HEK293 (cell line): ENCODE measurements at regions not wholly inside any gene's neighbourhood (a gene's known extent, or its start where the extent isn't known, plus 50 kb on each side); places are given as distances from the start of the nearest gene placed in this dataset.

Experiments used
- CTCF ChIA-PET: fragments of 350-600 bp; formaldehyde crosslinking; extraction: SDS; loops from one replicate; lab custom pipeline; 2021; ENCODE audit warnings: antibody characterized with exemption; lab: Yijun Ruan, JAX
- POLR2A ChIA-PET: fragments of 300-600 bp; formaldehyde crosslinking; extraction: SDS; loops from one replicate; lab custom pipeline; 2020; ENCODE audit warnings: antibody characterized with exemption, inconsistent platforms; lab: Yijun Ruan, JAX
- H3K27ac ChIP-seq: fragments of 200-500 bp; sonication (Bioruptor generic); 2 replicates; pipeline ENCODE4 v1.5.1; 2014; ENCODE audit warnings: low read depth, low read length, control low read depth, inconsistent platforms; ENCODE audit errors: extremely low read depth
- H3K36me3 ChIP-seq, 2 experiments: fragments of 200-500 bp in 1 of 2; sonication (Bioruptor generic) in 1 of 2; 1 replicate in 1 of 2; 2 replicates in 1 of 2; pipeline ENCODE4 v1.5.1; 2014 to 2017; ENCODE audit warnings: inconsistent platforms in 2 of 2, low read length in 2 of 2; ENCODE audit not compliant: control insufficient read depth in 2 of 2, insufficient read depth in 1 of 2
- H3K4me1 ChIP-seq: fragments of 200-500 bp; sonication (Bioruptor generic); 2 replicates; pipeline ENCODE4 v1.5.1; 2014; ENCODE audit warnings: mild to moderate bottlenecking, low read length, inconsistent platforms; ENCODE audit not compliant: control insufficient read depth, insufficient read depth
- H3K4me3 ChIP-seq: 2 replicates; pipeline ENCODE4 v1.5.1; 2011; ENCODE audit warnings: low read depth, mild to moderate bottlenecking, control low read depth, low read length, moderate library complexity
- H3K9me3 ChIP-seq: fragments of 200-500 bp; sonication (Bioruptor generic); 2 replicates; pipeline ENCODE4 v1.5.1; 2014; ENCODE audit warnings: low read depth, low read length, inconsistent platforms; ENCODE audit not compliant: control insufficient read depth, insufficient read depth
- KLF8 ChIP-seq: fragments of 450-650 bp; formaldehyde crosslinking; IDR thresholded peaks from 2 replicates; pipeline ENCODE4 v1.5.1; 2016; ENCODE audit warnings: missing biosample characterization, missing genetic modification characterization
- MYNN ChIP-seq: fragments of 450-650 bp; formaldehyde crosslinking; IDR thresholded peaks from 2 replicates; pipeline ENCODE4 v1.5.1; 2016; ENCODE audit warnings: missing biosample characterization, missing genetic modification characterization, borderline replicate concordance
- OVOL3 ChIP-seq: fragments of 450-650 bp; formaldehyde crosslinking; IDR thresholded peaks from 2 replicates; pipeline ENCODE4 v1.5.1; 2016; ENCODE audit warnings: missing biosample characterization, missing genetic modification characterization
- SP3 ChIP-seq: fragments of 450-650 bp; formaldehyde crosslinking; IDR thresholded peaks from 2 replicates; pipeline ENCODE4 v1.5.1; 2016; ENCODE audit warnings: missing biosample characterization, missing genetic modification characterization
- ZNF133 ChIP-seq: fragments of 450-650 bp; formaldehyde crosslinking; IDR thresholded peaks from 2 replicates; pipeline ENCODE4 v1.5.1; 2016; ENCODE audit warnings: missing biosample characterization, missing genetic modification characterization
- ZNF140 ChIP-seq: fragments of 450-650 bp; formaldehyde crosslinking; IDR thresholded peaks from 2 replicates; pipeline ENCODE4 v1.5.1; 2016; ENCODE audit warnings: missing biosample characterization, missing genetic modification characterization
- ZNF155 ChIP-seq: fragments of 450-650 bp; formaldehyde crosslinking; IDR thresholded peaks from 2 replicates; pipeline ENCODE4 v1.5.1; 2016; ENCODE audit warnings: missing biosample characterization, missing genetic modification characterization
- ZNF157 ChIP-seq: fragments of 450-650 bp; formaldehyde crosslinking; IDR thresholded peaks from 2 replicates; pipeline ENCODE4 v1.5.1; 2016; ENCODE audit warnings: missing biosample characterization, missing genetic modification characterization
- ZNF221 ChIP-seq: fragments of 450-650 bp; formaldehyde crosslinking; IDR thresholded peaks from 2 replicates; pipeline ENCODE4 v1.5.1; 2017; ENCODE audit warnings: missing biosample characterization, missing genetic modification characterization, borderline replicate concordance
- ZNF23 ChIP-seq: fragments of 450-650 bp; formaldehyde crosslinking; IDR thresholded peaks from 2 replicates; pipeline ENCODE4 v1.5.1; 2016; ENCODE audit warnings: missing biosample characterization, missing genetic modification characterization, borderline replicate concordance
- ZNF239 ChIP-seq: fragments of 450-650 bp; formaldehyde crosslinking; IDR thresholded peaks from 2 replicates; pipeline ENCODE4 v1.5.1; 2016; ENCODE audit warnings: missing biosample characterization, missing genetic modification characterization
- ZNF248 ChIP-seq: fragments of 450-650 bp; formaldehyde crosslinking; IDR thresholded peaks from 2 replicates; pipeline ENCODE4 v1.5.1; 2017; ENCODE audit warnings: missing biosample characterization, missing genetic modification characterization
- ZNF354C ChIP-seq: fragments of 450-650 bp; formaldehyde crosslinking; IDR thresholded peaks from 2 replicates; pipeline ENCODE4 v1.5.1; 2016; ENCODE audit warnings: missing biosample characterization, missing genetic modification characterization, low read depth, borderline replicate concordance
- ZNF366 ChIP-seq: fragments of 450-650 bp; formaldehyde crosslinking; conservative IDR thresholded peaks from 2 replicates; pipeline ENCODE4 v1.5.1; 2016; ENCODE audit warnings: missing biosample characterization, missing genetic modification characterization
- ZNF629 ChIP-seq: fragments of 450-650 bp; formaldehyde crosslinking; IDR thresholded peaks from 2 replicates; pipeline ENCODE4 v1.5.1; 2017; ENCODE audit warnings: missing biosample characterization, missing genetic modification characterization
- ZNF658 ChIP-seq: fragments of 450-650 bp; formaldehyde crosslinking; IDR thresholded peaks from 2 replicates; pipeline ENCODE4; 2016; ENCODE audit warnings: missing biosample characterization, missing genetic modification characterization
- TF ChIP-seq, protein P1 (sequence below): fragments of 450-650 bp; IDR thresholded peaks from 2 replicates; pipeline ENCODE4 v1.5.1; 2018; ENCODE audit warnings: missing biosample characterization, mild to moderate bottlenecking, missing genetic modification characterization
- TF ChIP-seq, protein P2 (sequence below): fragments of 450-650 bp; formaldehyde crosslinking; IDR thresholded peaks from 2 replicates; pipeline ENCODE4 v1.5.1; 2017; ENCODE audit warnings: missing biosample characterization, missing genetic modification characterization
- TF ChIP-seq, protein P3 (sequence below): fragments of 450-650 bp; formaldehyde crosslinking; IDR thresholded peaks from 2 replicates; pipeline ENCODE4 v1.5.1; 2017; ENCODE audit warnings: missing biosample characterization, missing genetic modification characterization
- TF ChIP-seq, protein P4 (sequence below): fragments of 450-650 bp; formaldehyde crosslinking; conservative IDR thresholded peaks from 2 replicates; pipeline ENCODE4 v1.5.1; 2016; ENCODE audit warnings: low read depth, missing biosample characterization, missing genetic modification characterization
- TF ChIP-seq, protein P5 (sequence below): fragments of 450-650 bp; formaldehyde crosslinking; IDR thresholded peaks from 2 replicates; pipeline ENCODE4 v1.5.1; 2016; ENCODE audit warnings: missing biosample characterization, missing genetic modification characterization

DNA sequence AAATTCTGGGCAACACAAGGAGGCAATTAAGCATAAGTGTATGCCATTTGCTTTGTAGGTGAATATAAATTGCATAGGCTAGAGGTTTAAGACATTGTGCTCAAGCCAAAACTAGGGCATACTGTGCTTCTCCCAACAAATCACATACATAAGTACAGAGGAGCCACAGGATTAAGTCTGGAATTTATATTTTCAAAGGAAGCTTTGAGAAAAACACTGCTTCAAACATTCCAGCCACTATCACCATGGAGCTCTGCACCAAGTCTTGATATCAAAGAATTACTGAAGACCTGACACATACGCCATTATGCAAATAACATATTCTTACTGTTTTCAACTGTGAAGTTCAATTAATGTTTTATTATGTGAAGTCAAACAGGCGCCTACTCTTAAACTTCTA lies 119.4 kb upstream of the NPHP3 start:
- Histone ChIP-seq H3K4me1 (no peaks in the 10 kb centered on the region), H3K9me3 (no peaks in the 10 kb centered on the region), H3K27ac (no peak overlapping the region), H3K4me3 (no peak overlapping the region), H3K36me3 (no peaks in the 10 kb centered on the region)
- ChIA-PET POLR2A (no interaction called here), CTCF (interaction anchor here (0.8 kb wide), 1 partner anchor 111 kb away, joined by 3 read pairs; no protein-coding TSS in a partner anchor)
- TF ChIP-seq, protein P1, sequence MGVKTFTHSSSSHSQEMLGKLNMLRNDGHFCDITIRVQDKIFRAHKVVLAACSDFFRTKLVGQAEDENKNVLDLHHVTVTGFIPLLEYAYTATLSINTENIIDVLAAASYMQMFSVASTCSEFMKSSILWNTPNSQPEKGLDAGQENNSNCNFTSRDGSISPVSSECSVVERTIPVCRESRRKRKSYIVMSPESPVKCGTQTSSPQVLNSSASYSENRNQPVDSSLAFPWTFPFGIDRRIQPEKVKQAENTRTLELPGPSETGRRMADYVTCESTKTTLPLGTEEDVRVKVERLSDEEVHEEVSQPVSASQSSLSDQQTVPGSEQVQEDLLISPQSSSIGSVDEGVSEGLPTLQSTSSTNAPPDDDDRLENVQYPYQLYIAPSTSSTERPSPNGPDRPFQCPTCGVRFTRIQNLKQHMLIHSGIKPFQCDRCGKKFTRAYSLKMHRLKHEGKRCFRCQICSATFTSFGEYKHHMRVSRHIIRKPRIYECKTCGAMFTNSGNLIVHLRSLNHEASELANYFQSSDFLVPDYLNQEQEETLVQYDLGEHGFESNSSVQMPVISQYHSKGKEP (tag by site-specific recombination): no peak
- no peak for TF ChIP-seq ZNF239 (tag by site-specific recombination)
- TF ChIP-seq ZNF629 (tag by site-specific recombination): no peak
- TF ChIP-seq MYNN (tag by site-specific recombination): no peak
- TF ChIP-seq ZNF248: no peak
- no peak for TF ChIP-seq ZNF658 (tag by site-specific recombination)
- TF ChIP-seq ZNF366 (tag by site-specific recombination): no peak
- no peak for TF ChIP-seq ZNF140 (tag by site-specific recombination)
- no peak for TF ChIP-seq ZNF133
- no peak for TF ChIP-seq ZNF23 (tag by site-specific recombination)
- TF ChIP-seq OVOL3: no peak

DNA sequence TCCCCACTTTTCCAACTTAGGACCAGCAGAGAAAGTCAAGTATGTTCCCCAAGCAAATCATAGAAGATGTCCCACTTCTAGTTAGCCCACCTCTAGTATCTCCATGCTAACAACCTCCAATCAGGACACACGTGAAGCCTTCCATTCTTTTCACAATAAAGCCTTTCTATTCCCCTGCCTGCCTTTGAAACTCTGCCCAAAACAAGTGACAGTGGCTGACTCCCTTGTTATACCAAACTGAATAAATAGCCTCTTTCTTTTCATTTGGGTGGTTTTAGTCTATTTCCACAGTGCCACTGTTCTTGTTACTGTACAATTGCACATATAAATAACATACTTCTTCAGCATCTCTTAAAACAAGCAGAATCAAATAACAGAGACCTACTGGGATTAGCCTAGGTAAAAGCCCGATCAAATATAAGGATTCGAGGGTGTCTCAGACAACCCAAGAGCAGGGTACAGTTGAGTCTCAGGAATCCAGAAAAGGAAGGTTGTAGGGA lies 118.0 kb upstream of the NPHP3 start:
- Histone ChIP-seq H3K4me1 (no peaks in the 10 kb centered on the region), H3K36me3 (no peaks in the 10 kb centered on the region), H3K27ac (no peak overlapping the region), H3K9me3 (no peaks in the 10 kb centered on the region), H3K4me3 (no peak overlapping the region)
- no peak for TF ChIP-seq ZNF157
- TF ChIP-seq, protein P2, sequence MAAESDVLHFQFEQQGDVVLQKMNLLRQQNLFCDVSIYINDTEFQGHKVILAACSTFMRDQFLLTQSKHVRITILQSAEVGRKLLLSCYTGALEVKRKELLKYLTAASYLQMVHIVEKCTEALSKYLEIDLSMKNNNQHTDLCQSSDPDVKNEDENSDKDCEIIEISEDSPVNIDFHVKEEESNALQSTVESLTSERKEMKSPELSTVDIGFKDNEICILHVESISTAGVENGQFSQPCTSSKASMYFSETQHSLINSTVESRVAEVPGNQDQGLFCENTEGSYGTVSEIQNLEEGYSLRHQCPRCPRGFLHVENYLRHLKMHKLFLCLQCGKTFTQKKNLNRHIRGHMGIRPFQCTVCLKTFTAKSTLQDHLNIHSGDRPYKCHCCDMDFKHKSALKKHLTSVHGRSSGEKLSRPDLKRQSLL (tag by site-specific recombination): no peak
- no peak for TF ChIP-seq KLF8 (tag by site-specific recombination)
- TF ChIP-seq, protein P3, sequence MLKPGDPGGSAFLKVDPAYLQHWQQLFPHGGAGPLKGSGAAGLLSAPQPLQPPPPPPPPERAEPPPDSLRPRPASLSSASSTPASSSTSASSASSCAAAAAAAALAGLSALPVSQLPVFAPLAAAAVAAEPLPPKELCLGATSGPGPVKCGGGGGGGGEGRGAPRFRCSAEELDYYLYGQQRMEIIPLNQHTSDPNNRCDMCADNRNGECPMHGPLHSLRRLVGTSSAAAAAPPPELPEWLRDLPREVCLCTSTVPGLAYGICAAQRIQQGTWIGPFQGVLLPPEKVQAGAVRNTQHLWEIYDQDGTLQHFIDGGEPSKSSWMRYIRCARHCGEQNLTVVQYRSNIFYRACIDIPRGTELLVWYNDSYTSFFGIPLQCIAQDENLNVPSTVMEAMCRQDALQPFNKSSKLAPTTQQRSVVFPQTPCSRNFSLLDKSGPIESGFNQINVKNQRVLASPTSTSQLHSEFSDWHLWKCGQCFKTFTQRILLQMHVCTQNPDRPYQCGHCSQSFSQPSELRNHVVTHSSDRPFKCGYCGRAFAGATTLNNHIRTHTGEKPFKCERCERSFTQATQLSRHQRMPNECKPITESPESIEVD (tag by site-specific recombination): no peak
- ChIA-PET POLR2A (no interaction called here), CTCF (interaction anchor here (0.6 kb wide), 1 partner anchor 88 kb away, joined by 3 read pairs; no protein-coding TSS in a partner anchor)

DNA sequence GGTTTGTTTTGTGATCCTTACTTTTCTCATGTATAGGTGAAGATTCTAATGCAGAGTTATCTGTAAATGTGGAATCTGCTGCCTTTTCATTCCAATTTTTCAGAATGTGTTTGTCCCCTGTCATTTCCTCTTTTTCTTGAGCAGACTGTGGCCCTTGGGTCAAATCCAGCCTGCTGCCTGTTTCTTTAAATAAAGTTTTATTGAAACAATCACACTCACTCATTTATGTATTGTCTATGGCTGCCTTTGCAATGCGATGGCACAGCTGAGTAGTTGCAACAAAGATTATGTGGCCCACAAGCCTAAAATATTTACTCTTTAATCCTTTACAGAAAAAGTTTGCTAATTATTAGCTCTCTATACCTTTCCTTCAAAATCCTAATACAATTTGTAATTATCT lies 116.3 kb upstream of the NPHP3 start:
- POLR2A ChIA-PET: no interaction called here
- H3K27ac ChIP-seq: no peak overlapping the region
- CTCF ChIA-PET: no interaction called here
- no peak overlapping the region for H3K4me3 ChIP-seq
- no peaks in the 10 kb centered on the region for H3K36me3 ChIP-seq
- H3K4me1 ChIP-seq: no peaks in the 10 kb centered on the region
- no peak for TF ChIP-seq ZNF155 (tag by site-specific recombination)
- TF ChIP-seq ZNF221 (tag by site-specific recombination): no peak
- TF ChIP-seq, protein P4, sequence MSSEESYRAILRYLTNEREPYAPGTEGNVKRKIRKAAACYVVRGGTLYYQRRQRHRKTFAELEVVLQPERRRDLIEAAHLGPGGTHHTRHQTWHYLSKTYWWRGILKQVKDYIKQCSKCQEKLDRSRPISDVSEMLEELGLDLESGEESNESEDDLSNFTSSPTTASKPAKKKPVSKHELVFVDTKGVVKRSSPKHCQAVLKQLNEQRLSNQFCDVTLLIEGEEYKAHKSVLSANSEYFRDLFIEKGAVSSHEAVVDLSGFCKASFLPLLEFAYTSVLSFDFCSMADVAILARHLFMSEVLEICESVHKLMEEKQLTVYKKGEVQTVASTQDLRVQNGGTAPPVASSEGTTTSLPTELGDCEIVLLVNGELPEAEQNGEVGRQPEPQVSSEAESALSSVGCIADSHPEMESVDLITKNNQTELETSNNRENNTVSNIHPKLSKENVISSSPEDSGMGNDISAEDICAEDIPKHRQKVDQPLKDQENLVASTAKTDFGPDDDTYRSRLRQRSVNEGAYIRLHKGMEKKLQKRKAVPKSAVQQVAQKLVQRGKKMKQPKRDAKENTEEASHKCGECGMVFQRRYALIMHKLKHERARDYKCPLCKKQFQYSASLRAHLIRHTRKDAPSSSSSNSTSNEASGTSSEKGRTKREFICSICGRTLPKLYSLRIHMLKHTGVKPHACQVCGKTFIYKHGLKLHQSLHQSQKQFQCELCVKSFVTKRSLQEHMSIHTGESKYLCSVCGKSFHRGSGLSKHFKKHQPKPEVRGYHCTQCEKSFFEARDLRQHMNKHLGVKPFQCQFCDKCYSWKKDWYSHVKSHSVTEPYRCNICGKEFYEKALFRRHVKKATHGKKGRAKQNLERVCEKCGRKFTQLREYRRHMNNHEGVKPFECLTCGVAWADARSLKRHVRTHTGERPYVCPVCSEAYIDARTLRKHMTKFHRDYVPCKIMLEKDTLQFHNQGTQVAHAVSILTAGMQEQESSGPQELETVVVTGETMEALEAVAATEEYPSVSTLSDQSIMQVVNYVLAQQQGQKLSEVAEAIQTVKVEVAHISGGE: no peak
- no peak for TF ChIP-seq SP3 (tag by site-specific recombination)
- TF ChIP-seq ZNF354C: no peak
- TF ChIP-seq, protein P5, sequence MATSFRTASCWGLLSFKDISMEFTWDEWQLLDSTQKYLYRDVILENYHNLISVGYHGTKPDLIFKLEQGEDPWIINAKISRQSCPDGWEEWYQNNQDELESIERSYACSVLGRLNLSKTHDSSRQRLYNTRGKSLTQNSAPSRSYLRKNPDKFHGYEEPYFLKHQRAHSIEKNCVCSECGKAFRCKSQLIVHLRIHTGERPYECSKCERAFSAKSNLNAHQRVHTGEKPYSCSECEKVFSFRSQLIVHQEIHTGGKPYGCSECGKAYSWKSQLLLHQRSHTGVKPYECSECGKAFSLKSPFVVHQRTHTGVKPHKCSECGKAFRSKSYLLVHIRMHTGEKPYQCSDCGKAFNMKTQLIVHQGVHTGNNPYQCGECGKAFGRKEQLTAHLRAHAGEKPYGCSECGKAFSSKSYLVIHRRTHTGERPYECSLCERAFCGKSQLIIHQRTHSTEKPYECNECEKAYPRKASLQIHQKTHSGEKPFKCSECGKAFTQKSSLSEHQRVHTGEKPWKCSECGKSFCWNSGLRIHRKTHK (tag by site-specific recombination): no peak
- no peaks in the 10 kb centered on the region for H3K9me3 ChIP-seq
